NCI-H748 (cell line): ENCODE measurements at regions not wholly inside any gene's neighbourhood (a gene's known extent, or its start where the extent isn't known, plus 50 kb on each side); places are given as distances from the start of the nearest gene placed in this dataset.

Experiments used
- DNase-seq: peaks from one replicate; lab custom pipeline; 2025; ENCODE audit not compliant: unreplicated experiment; lab: John Stamatoyannopoulos, UW

GRCh38 chr3:18740631-18741583, 315.8 kb upstream of the SATB1 start:
- no peak for DNase-seq

- no peak for DNase-seq
These were observed 313.9 kb upstream of the SATB1 start for GRCh38 chr3:18739099-18739433.

GRCh38 chr3:18738393-18739098, 313.4 kb upstream of the SATB1 start:
- no peak for DNase-seq

- DNase-seq = no peak
These were observed 309.9 kb upstream of the SATB1 start for GRCh38 chr3:18735005-18735404.

- no peak for DNase-seq
These were observed 309.2 kb upstream of the SATB1 start for GRCh38 chr3:18734309-18734708.

GRCh38 chr3:18732474-18732873, 307.3 kb upstream of the SATB1 start:
- DNase-seq = no peak

- DNase-seq = no peak
These were observed 305.4 kb upstream of the SATB1 start for GRCh38 chr3:18730491-18730890.

DNA sequence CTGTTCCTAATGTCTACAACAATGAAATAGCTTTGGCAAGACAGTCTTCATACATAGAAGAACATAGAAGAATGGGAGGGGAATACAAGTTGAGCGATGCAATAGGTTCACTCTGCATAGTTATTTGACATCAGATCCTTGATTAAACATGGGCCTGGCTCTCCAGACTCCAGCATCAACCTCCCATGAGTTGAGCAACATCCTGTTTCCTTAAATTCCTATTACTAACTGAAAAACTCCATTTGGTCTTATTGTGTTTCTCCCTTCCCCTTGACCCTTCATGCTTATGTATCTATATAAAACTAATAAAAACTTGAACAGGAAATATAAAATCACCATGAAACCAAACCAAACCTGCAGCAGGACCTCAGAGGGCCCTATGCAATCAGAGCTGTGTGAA, 304.5 kb upstream of the SATB1 start:
- DNase-seq = no peak

DNA sequence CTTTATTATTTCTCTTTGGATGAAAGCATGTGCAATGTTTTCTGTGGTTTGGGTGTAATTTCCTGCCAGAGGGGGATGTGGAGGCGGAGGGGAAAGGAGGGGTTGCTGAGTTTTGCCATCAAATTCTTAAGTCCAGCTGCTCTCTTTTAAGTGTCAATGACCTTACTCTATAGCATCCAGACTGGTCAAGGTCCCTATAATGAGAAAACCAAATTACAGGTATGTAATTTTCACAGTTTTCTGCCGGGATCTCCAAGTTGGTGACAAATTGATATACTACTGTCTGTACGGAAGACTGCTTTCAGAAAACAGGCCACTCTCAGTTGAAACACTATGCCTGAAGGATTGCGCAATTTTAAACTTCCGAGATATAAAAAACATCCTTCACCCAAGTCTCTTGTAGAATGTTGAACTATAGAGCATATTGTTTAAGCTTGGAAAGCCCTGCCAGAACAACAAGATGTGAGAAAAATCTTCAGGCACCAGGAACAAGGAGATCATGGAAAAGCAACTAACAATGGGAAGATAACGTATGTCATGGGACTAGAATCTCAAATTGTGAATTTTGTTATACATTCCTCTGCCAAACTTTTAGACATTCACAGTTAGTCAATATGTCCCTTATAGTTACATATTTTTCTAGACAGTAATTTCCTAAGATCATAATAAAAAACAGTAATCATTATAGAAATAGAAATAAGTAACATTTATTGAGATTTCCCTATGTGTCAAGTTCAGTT, 300.7 kb upstream of the SATB1 start:
- DNase-seq = no peak

DNA sequence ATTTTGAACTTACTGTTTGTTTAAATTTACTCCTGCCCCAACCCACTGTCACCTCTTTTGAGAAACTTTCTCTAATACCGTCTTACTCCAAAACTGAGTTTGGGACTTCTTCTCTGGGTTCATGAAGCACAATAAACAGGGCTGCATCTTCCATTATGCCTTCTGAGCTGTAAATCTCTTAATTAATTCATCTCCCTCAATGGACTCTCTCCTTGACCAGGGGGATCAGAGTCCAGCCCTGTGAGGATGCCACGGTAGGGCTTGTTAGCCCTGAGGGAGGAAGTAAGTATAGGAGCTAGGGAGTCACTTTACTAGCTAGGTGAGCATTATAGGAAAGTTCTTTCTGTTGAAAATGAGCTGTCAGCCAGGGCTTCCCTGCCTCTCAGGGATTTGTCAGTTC, 299.3 kb upstream of the SATB1 start:
- no peak for DNase-seq

DNA sequence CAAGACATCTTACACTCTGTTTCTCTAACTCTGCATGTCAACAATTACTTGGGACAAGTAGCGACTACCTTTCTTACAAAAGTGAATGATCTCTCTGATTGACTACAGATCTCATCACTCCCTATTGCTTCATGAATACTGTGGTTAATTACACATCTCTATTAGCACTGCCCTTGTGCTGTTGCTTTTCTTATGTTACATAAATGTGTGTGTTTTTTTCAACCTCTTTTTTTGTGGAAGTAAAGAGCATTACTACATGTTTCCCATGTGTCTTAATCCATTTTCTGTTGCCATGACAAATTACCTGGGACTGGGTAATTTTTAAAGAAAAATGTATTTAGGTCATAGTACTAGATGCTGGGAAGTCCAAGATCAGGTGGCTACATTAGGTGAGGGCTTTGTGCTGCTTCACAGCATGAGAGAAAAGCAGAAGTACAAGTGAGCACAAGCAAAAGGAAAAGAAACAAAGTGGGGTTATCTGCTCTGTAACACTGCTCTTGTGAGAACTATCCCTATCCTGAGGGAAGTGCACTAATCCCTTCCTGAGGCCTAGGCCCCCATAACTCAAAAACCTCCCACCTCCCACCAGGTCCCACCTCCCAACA, 298.2 kb upstream of the SATB1 start:
- DNase-seq = no peak

DNA sequence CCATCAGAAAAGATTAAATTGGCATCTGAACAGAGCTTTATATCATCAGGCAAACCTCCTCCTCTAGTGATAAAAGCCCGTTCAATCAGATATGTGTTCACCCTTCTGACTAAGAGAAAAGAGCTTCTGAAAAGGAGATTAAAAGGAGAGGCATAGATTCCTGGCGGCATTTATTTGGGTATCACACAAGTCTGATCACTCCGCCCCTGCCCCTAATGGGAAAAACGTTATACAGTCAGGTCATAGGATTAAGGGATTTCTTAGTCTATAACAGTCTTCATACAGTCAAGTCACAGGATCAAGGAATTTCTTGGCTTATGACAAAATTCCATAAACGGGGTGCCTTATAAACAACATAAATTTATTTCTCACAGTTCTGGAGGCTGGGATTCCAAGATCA, 295.4 kb upstream of the SATB1 start:
- no peak for DNase-seq

GRCh38 chr3:18717598-18717997, 292.5 kb upstream of the SATB1 start:
- DNase-seq = no peak

DNA sequence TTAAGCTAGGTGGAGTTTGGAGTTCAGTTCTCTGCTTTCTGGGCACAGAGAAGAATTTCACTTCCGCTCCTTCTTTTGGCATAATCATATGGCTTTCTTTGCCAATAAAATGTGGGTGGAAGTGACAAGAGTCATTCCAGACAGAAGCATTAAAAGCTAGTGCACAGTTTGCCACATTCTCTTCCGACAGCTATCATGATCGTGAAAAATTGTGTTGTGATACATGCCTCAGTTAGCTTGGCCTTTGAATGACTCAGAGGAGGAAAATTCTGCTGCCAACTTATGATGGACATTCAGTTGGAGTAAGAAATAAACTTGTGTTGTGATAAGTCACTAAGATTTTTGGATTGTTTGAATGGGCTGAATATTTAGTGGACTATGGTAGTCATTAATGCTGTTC, 291.7 kb upstream of the SATB1 start:
- DNase-seq = no peak

DNA sequence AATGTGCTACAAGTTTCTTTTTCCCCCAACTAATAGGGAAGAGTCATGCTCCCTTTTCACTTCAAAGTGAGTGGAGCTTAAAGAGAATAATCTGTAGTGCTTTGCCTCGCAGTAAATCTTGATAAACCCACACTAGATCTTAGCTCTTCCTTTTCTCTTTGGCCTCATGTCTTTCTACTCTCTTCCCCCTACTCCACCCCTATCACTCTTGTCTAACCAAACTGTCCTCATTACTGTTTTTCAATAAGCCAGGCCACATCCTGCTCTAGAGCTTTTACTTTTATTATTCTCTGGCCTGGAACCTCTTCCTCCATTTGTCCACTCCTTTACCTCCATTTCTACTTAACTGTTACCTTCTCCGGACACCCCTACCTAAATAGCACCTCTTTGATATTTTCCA, 291.0 kb upstream of the SATB1 start:
- no peak for DNase-seq

DNA sequence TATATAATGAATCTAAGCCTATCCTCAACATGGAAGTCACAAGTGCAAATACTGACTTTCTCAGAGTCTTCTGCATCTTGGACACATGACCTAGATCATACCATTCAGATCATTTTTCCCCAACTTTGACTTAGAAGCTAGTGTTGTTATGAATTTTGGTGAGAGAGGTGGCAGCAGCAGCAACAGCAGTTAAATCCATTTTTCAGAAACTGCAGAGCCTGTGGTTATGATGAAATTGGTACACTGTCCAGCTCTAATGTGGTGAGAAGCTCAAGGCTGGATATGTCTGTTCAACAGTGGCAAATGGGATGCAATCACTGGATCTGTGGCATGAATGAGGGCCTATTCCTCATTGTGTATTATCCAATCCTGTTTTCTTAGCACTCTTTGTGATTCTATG, 290.1 kb upstream of the SATB1 start:
- DNase-seq = no peak

- no peak for DNase-seq
These were observed 288.4 kb upstream of the SATB1 start for GRCh38 chr3:18713577-18713951.

GRCh38 chr3:18712713-18713576, 287.8 kb upstream of the SATB1 start:
- DNase-seq = no peak

- DNase-seq = no peak
These were observed 279.2 kb upstream of the SATB1 start for GRCh38 chr3:18704326-18704725.

GRCh38 chr3:18703798-18704197, 278.7 kb upstream of the SATB1 start:
- DNase-seq = no peak
